Stimulated activated CD4-positive, alpha-beta T cell treated with anti-CD3 and anti-CD28 coated beads, Interleukin-12 subunit alpha, Interleukin-12 subunit beta, amount 100 ng/mL, for 24 hours (primary cell): ENCODE measurements at regions not wholly inside any gene's neighbourhood (a gene's known extent, or its start where the extent isn't known, plus 50 kb on each side); places are given as distances from the start of the nearest gene placed in this dataset.

ENCODE experiments used
- DNase-seq, 2 experiments: peaks; one replicate each; pipeline ENCODE4 v3.0.0-alpha.2; 2020; ENCODE audit warnings: low read depth in 2 of 2

DNA sequence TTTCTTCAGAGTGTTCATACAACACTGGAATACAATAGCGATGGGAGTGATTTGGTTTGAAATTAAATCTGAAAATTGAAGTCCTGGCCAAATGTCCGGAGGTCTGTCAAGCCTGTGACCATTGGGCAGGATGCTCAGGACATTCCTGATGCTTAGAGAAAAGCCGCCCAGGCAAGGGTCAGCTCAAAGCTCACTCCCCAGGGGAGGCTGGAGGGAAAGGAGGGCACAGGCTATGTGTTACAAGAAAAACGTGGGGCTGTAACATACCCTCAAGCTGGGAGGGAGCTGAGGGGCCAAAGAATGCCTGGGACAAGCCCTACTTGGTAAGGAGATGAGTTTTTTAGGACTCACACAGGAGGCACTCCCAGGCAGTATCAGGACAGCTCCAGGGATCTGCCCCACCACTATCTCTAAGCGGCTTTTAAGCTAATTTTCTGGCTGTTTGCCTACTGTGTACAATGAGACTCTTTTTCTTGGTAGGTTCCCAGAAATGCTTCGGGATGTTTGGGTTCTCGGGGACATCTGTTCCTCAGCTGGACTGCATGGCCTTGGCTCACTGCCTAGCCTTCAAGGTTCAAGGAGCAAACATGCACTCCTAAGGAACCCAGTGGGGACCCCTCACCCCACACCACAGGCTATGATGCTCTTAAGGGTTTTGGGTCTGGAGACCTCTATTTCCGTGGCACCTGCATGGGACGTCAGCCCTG lies 500.1 kb downstream of the BRD1 start:
- DNase-seq = no peak

DNA sequence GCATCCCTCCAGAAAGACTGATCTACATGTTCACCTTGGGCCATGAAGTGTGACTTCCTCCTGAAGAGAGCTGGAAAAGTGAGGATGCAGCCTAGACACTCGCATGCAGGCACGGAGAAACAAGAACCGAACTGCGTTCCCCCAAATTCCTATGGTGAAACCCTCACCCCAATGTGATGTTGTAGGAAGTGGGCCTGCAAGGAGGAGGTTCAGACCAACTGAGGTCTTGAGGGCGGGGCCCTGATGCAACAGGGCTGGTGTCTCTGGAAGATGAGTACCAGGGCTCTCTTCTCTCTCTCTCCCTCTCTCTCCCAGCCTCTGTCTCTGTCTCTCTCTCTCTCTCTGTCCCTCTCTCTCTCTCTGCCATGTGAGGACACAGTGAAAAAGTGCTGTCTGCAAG lies 501.1 kb downstream of the BRD1 start:
- no peak for DNase-seq

DNA sequence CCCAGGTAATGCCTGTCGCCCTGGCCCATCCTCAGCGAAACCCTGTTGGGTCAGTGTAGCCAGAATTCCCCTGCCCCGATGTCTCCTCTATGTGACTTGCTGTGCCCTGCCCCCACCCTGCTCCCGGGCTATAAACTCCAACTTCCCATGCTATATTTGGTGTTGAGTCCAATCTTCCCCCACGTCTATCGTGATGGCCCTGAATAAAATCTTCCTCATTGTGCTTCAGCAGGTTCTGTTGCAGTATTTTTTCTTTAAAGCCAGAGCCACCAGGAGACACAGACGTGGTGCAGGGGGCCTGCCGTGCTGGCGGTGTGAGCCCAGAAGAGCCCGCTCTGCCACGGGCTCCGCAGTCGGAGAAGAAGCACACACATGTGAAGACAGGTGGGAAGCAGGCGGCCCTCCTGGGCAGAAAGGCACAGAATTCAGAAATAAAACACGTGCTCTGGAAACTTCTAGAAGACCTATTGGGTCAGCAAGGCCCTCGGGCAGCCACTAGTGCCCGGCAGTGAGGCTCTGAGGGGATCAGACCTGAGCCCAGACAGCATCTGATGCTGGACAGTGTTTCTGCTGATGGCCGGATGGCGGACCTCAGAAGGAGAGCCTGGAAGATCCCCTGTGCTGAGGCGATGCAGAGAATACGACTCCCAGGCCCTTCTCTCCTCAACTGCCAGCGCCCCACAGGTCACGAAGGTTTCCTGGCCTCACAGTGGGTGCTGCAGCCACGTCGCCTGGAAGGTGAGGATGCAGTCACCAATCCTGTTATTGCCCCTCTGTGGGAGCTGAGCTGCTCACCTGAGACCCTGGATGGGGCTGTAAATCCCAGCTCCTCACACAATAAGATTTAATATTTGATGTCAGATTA lies 501.9 kb downstream of the BRD1 start:
- no peak for DNase-seq

DNA sequence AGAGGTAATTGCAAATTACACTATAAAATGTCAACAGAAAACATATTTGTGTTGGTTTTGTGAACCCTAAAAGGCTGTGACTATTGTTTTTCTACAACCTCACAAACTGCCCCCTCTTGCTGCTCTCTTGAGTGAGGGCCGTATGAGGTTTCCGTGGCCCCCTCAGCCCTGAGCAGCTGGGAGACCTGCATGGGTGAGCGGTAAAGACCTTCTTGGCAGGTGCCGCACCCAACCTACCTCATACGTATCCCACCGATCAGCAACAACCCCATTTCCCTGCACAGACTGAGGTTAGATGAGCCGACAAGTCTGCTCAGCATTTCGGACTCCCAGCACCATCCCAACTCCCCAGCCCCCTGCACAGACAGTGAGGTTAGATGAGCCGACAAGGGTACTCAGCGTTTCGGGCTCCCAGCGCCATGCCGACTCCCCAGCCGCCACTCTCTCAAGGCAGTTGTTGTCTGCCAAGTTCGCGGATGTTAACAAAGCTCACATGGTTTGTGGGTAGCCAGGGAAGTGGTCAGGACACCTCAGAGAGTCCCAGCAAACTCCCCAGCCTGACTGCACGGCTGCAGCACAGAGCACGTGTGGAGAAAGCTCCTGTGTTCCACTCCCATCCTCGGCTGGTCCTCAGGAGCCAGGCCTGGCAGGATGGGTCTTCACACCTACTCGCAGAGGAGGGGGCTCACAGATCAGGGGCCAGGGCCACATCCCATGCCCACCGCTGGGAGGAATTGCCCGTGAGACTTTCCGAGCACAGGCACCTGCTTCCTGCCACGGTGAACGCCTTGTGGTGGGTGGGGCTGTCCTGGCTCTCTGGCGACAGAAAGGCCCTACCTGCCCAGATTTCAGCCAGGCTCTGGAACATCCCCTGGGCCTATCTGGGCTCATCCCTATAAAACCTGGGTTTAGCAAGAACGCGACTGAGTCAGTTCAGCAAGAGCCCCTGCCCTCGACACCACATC lies 502.9 kb downstream of the BRD1 start:
- DNase-seq = no peak

DNA sequence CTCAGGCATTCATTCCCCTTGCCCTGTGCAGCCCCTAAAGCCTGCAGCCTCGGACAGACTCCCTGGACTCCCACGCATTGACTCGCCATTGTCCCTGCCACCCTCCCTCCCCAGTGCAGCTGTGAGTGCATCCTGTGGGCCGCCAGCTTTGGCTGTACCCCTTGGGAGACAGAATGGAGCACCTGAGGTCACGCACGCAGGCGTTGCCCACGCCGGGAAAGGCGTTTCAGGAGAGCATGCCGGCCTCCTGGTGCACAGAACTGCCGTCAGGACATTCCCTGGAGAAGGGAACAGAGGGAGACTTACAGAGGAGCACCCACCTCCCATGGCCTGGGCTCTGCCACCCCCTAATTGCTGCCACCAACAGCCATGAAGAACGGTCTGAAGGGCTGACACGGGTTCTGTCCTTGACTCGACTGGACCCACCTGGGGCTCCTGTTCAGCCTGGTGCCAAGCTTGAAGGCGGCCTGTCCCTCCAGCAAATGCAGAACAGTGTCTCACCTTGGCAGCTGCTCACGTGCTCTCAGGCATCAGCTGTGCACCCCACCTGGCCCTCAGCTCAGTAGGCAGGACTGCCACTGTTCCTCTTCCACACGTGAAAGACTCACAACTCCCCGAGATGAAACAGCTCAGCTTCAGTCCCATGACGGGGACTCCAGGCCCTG lies 503.8 kb downstream of the BRD1 start:
- no peak for DNase-seq

DNA sequence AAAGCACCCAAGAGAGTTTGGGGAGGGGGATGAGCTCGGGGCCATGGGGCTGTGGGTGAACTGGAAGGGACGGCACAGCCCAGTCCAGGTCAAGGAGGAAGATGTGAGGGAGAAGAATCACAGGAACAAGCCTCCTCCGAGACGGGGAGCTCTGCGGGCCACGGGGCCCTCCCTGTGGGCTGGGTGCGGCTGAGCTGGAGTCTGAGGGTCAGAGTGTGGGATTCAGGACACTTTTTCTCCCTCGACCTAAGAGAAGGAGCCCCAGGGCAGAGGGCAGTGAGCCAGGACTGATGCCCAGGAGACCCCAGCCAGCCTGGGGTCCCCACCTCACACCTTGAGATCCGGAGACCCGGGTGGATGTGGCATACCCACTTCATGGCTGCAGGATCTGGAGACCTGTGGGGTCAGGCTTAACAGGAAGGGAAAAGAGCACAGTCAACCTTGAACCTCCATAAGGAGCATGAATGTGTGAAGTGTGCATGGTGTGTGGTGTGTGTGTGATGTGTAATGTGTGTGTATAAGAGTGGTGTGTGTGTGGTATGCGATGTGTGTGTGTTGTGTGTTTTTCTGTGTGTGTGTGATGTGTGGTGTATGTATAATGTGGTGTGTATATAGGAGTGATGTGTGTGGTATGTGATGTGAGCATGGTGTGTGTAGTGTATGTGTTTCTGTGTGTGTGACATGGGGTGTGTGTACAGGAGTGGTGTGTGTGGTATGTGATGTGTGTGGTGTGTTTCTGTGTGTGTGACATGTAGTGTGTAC lies 504.6 kb downstream of the BRD1 start:
- DNase-seq = no peak

DNA sequence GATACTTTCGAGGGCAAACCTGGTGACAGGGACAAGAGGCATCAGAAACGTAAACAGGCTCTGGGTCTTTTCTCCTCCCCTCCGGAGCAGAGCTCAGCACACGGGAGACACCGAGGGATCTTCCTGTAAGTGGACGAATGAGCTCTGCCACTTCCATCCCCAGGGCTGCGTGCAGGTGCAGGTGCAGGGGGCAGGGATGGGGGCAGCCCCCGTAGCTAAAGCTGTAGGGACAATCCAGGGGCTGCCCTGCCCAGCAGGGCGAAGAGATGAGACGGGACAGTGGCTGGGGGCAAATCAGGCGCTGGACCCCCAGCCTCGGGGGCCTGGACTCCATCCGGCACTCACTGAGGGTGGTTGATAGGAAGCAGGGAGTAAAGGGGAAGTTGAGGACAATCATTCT lies 505.4 kb downstream of the BRD1 start:
- no peak for DNase-seq

DNA sequence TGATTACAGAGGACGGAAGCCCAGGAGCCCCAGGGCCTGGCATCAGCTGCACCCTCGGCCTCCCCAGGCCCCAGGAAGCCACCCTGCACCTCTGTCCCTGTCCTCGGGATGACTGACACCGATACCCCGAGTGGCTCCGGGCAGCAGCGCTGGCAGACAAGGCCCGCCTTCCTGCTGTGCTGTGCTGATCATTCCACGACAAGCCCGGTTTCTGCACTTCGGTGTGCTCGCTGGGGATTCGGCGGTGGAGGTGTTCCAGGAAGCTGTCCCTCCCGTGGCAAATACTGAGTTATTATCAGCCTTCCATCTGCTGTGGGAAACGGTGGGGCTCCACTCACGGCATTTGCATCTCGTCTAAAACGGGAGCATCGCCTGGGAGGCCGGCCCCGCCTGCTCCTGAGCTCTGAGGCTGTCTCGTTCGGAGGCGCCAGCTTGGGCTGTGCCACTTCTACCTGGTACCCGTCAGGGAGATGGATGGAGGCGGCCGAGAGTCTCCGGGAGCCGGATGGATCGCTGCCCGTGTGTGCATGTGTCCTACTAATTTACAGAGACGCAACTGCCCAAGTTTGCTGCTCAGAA lies 506.1 kb downstream of the BRD1 start:
- no peak for DNase-seq

DNA sequence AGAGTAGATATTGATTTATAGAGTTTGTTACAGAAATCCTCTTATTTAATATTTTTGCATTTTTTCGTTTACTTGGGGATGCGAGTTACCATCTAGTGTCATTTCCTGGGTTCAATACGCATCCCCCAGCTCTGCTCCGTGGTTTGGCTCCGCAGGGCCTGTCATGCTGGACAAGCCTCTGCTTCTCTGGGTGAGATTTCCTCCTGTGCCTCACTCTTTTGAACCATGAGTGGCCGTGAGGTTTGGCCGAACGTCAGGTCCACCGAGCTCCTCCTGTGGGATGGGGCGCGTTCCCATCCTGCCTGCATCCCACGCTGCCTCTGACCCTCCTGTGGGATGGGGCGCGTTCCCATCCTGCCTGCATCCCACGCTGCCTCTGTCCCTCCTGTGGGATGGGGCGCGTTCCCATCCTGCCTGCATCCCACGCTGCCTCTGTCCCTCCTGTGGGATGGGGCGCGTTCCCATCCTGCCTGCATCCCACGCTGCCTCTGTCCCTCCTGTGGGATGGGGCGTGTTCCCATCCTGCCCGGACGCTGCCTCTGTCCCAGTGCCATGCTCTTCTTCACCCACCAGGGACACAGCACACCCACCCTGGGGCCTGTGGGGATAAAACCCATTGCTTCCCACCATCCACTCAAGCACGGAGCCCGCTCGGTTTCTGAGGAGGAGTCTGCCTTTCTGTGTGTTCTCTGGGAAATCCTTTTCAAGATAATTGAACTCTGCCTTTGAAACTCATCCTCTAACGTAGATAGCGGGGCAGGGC lies 506.8 kb downstream of the BRD1 start:
- DNase-seq = no peak

DNA sequence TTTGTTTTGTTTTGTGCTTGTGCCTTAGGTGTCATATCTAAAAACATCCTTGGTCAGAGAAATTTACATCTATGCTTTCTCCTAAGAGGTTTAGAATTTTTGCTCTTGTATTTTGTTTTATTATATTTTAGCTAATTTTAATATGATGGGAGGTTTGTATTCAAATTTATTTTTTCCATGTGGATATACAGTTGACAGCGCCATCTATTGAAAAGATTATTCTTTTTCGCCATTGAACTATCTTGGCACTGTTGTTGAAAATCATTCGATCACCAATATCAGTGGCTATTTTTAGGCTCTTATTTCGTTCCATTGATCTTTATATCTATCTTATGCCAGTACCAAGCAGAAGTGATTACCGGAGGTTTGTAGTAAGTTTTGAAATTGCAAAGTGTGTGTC lies 510.3 kb downstream of the BRD1 start:
- DNase-seq = no peak

DNA sequence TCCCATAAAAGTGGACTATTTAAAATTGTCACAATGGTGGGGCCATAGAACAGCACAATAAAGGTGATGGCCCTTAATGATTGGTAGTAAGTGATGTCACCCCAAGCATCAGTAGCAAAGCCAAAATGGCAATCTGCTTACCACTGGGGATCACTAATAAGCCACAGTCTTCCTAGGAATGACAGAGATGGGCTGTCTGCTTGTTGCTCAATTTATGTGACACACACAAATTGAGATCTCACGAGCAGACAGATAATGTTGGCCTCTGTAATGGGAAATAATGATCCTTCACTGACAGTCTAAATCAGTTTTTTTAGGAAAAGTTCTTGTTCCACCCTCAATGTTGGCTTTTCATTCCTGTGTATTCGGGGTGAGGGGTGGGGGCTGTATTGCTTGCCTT lies 515.1 kb downstream of the BRD1 start:
- DNase-seq = no peak

DNA sequence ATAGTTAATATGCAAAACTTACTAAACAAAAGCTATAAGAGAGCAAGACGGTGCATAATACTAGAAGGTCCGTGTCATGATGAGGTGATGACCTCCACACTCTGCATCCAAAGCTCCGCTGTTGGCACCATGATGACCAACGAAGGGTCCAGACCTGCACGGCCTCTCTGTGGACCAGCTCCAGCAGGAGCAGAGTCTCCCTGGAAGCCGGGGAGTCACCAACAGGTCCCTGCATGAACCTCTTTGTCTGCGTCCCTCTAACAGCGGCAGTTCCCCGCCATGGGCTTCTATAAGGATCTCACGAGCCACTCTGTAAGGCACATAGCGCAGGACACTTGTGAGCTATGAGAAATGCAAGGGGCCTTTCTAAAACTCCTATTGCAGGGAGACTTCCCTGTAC lies 517.3 kb downstream of the BRD1 start:
- no peak for DNase-seq

DNA sequence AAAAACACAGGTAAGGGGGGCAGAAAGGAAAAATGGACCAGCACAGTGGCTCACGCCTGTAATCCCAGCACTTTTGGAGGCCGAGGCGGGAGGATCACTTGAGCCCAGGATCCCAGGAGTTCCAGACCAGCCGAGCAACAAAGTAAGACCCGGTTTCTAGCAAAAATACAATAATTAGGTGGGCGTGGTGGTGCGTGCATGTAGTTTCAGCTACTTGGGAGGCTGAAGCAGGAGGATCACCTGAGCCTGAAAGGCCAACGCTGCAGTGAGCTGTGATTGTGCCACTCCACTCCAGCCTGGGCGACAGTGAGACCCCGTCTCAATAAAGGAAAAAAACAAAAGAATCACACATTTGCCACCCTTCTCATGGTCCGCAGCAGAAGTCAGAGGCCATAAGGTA lies 519.4 kb downstream of the BRD1 start:
- no peak for DNase-seq

DNA sequence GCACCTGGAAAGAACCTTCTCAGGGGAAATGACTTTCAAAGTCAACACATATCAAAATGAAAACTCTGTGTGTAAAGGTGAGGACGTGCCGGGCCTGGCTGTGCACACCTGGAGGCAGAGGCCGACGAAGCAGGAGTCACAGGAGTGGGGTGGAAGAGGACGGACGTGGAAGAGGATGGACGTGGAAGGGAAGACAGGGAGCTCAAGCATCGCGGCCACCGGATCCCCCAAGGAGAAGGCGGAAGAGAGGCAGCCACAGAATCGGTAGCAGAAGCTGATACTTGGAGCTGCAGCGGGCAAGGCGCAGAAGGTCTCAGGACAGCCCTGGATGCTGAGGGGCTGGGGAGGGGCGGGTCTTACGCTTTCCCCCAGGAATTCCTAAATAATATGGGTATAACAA lies 519.8 kb downstream of the BRD1 start:
- no peak for DNase-seq

DNA sequence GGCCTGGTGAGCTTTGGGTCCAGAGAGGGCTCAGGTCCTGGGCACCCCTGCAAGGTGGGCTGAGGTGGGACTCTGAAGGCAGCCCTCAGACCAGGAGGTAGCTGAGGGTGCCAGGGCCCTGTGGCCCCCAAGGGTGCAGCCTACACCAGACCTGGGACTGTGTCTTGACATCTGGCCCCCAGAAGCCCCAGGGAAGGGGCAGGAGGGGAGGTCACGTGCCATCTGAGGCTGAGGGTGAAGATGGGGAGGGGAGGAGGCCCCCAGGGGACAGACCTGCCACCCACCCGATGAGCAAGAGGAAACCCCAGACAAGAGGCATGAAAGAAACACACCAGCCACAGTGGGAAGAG lies 520.2 kb downstream of the BRD1 start:
- no peak for DNase-seq

DNA sequence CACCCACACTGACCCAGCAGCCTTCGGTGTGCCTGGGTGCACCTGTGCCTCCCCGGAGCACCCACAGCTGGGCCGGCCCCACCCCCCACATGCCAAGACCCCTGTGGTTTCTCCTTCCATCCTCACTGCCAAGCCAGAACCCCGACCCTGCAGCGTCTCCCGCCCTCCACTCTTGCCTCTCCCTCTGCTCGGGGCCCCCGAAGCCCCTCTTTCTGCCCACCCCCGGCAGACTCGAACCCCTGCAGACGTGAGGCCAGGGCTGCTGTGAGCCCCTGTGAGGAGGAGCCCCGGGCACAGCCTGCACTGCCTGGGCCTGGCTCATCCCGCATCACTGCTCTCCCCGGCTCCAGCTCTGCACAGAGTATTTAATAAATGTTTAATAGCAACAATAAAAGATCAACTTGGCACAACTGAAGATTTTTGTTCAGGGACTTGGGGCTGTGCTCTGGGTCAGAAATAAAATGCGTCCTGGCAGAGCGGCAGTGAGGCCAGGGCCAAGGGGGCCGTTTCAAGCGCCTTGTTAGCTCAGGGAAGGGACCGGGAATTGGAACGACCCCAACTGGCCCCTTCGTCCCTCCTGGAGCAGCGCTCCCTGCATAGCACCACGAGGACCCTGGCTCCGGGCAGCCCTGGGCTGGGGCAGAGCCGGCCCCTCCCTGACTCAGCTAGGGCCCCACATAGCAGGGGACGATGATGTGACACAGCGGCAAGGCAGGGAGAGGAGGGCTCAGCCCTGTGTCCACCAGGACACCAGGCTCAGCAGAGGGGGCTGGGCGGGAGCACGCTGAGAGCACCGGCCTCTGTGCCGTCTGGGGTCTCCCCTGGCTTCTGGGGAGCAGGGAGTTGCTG lies 520.8 kb downstream of the BRD1 start:
- no peak for DNase-seq

DNA sequence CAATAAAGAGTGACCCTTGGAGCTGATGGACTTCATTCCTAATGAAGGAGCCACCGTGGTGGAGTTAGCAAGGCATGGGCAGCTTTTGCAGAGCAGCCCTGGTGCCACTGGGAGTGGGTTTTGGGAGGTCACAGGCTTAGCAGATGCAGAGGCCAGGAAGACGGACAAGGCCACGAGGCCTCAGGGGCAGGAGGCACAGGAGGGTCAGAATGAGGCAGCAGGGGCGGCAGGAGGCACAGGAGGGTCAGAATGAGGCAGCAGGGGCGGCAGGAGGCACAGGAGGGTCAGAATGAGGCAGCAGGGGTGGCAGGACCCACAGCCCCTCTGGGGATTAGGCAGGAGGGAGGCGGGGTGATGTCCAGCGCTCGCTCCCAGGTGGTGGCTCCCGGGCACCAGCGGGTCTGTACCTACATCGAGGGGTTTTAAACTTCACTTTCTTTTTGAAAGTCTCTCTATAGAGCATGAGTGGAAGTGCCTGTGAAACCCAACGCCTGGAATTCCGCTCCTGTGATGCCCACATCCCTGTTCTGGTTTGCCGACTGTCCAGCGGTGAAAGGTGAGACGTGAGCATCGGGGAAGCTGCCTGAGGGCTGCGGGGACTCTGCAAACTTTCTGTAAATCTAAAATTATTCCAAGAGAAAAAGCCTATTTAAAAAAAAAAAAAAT lies 521.6 kb downstream of the BRD1 start:
- no peak for DNase-seq

DNA sequence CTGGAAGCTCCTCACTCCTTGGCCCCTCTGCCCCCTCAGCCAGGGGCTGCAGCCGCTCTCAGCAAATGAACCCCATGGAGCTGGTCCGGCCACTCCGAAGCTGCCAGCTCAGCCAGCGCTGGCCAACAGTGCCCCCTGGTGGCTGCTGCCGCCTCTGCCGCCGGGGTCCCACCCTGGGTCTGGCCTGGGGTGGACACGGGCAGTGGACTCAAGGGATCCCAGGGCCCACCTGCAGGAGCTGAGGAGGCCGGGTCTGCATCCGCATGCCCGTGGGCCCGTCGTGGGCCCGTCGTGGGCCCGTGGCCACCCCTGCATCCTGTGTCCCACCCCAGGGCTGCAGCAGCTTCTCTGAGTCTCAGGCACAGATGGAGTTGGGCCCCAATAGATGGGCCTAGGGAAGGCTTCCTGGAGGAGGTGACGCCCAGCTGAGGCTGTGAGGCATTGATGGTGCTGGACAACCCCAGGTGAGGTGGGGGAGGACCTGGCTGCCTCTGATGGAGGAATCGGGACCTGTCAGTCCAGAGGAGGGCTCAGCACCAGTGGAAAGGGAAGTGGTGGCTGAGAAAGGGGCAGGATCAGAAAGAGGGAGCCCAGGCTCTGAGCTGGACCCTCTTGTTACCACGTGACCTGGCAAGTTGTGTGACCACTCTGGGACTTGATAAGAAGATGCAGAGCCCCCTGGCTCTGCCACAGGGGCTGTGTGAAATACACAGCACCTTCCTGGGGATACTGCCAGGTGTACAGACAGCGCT lies 522.3 kb downstream of the BRD1 start:
- peak; percentile 42 to 63 for DNase-seq
